ENCODE measurements at regions not wholly inside any gene's neighbourhood (a gene's known extent, or its start where the extent isn't known, plus 50 kb on each side); places are given as distances from the start of the nearest gene placed in this dataset.

DNA sequence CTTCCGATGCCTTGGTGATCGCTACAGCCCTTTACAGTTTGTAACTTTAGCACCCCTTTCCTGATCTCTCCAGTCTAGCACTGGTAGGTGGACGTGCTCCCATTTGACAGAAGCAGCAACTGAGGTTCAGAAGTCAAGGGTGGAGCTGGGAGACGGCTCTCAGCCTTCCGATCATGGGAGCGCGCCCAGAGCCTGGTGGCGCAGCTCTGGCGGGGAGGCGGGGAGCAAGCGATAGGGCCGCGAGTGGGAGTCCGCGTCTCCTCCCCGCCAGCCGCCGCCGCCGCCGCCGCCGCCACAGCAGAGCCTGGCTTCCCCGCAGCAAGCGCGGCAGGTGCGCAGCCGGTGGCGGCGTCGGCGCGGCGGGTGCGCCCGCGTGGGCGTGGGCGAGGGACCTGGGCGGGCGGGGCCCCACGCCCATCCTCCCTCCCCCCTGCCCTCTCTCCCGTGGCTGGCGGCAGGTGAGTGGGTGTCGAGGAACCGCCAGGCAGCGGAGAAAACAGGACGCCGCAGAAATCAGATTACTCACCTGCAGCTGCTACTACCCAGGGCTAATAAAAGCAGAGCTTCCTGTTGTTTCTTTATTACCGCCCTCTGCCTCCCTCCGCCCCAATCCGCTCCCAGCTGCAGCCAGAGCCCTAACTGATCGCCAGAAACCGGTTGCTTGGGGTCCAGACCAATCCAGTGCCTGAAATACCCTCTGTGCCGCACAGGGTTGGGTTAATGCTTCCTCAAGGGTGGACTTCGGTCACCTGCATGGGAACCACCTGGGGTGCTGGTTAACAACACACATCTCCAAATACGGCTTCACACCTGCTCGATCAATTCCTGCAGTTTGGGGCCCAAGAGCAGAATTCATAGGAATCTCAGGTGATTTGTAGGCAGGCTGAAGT is 60.2 kb upstream of the ID3 start:
- intact Hi-C loops (cut with micrococcal nuclease; ENCODE audit: unreplicated experiment) (no loop called here), in situ Hi-C loops (cut with HindIII; ENCODE audit: low pct_unique_long_range_greater_than_20kb, low sequenced_read_pairs) (no loop called here)
- Histone ChIP-seq H3K4me3 (ENCODE audit: low read depth in 2 of 2, low read length in 2 of 2) (peak overlapping the region; percentile 20 to 33), H3K4me1 (ENCODE audit: control insufficient read depth, insufficient read depth, low read length) (0 out of 2 replicates have a peak, but pooled peaks cover 3% of the 10 kb centered on the region), H3K36me3 (ENCODE audit: control insufficient read depth, insufficient read depth, low read length) (no peaks in the 10 kb centered on the region; the same call in 1 of the 2 replicates), H3K27ac (ENCODE audit: low read length) (no peak overlapping the region), H3K27me3 (ENCODE audit: control insufficient read depth, insufficient read depth, low read length) (peaks cover 7% of the 10 kb centered on the region), H3K9me3 (ENCODE audit: control insufficient read depth, insufficient read depth, low read depth, low read length) (no peaks in the 10 kb centered on the region)
- no TSS peak for BruUV-seq (replicated peaks)
- DNase-seq (ENCODE audit: low read depth, low spot score) (no peak), ATAC-seq (peak; percentile 43; the same call in 1 of the 2 replicates)
- CTCF ChIA-PET, result interaction anchor here (0.7 kb wide), 1 partner anchor 18 kb away, joined by 3 read pairs; no protein-coding TSS in a partner anchor
- TF ChIP-seq SIN3A (IDR thresholded peaks at IDR 0.05; ENCODE audit: borderline replicate concordance, insufficient read depth, low read depth, low read length), result no peak
- TF ChIP-seq, protein P1, sequence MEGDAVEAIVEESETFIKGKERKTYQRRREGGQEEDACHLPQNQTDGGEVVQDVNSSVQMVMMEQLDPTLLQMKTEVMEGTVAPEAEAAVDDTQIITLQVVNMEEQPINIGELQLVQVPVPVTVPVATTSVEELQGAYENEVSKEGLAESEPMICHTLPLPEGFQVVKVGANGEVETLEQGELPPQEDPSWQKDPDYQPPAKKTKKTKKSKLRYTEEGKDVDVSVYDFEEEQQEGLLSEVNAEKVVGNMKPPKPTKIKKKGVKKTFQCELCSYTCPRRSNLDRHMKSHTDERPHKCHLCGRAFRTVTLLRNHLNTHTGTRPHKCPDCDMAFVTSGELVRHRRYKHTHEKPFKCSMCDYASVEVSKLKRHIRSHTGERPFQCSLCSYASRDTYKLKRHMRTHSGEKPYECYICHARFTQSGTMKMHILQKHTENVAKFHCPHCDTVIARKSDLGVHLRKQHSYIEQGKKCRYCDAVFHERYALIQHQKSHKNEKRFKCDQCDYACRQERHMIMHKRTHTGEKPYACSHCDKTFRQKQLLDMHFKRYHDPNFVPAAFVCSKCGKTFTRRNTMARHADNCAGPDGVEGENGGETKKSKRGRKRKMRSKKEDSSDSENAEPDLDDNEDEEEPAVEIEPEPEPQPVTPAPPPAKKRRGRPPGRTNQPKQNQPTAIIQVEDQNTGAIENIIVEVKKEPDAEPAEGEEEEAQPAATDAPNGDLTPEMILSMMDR (IDR thresholded peaks at IDR 0.05), result no peak
- no peak for TF ChIP-seq POLR2AphosphoS5 (IDR thresholded peaks at IDR 0.05; ENCODE audit: low read depth, low read length)
- TF ChIP-seq TCF7L2 (IDR thresholded peaks at IDR 0.05; ENCODE audit: low read depth, low read length), result no peak
- TF ChIP-seq, protein P2, sequence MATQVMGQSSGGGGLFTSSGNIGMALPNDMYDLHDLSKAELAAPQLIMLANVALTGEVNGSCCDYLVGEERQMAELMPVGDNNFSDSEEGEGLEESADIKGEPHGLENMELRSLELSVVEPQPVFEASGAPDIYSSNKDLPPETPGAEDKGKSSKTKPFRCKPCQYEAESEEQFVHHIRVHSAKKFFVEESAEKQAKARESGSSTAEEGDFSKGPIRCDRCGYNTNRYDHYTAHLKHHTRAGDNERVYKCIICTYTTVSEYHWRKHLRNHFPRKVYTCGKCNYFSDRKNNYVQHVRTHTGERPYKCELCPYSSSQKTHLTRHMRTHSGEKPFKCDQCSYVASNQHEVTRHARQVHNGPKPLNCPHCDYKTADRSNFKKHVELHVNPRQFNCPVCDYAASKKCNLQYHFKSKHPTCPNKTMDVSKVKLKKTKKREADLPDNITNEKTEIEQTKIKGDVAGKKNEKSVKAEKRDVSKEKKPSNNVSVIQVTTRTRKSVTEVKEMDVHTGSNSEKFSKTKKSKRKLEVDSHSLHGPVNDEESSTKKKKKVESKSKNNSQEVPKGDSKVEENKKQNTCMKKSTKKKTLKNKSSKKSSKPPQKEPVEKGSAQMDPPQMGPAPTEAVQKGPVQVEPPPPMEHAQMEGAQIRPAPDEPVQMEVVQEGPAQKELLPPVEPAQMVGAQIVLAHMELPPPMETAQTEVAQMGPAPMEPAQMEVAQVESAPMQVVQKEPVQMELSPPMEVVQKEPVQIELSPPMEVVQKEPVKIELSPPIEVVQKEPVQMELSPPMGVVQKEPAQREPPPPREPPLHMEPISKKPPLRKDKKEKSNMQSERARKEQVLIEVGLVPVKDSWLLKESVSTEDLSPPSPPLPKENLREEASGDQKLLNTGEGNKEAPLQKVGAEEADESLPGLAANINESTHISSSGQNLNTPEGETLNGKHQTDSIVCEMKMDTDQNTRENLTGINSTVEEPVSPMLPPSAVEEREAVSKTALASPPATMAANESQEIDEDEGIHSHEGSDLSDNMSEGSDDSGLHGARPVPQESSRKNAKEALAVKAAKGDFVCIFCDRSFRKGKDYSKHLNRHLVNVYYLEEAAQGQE (IDR thresholded peaks at IDR 0.05; ENCODE audit: insufficient read depth in 1 of 2, low read depth in 2 of 2, low read length in 1 of 2), result no peak
- POLR2A ChIA-PET, result interaction anchor here (1.0 kb wide), 1 partner anchor 65 kb away, joined by 3 read pairs; no protein-coding TSS in a partner anchor

DNA sequence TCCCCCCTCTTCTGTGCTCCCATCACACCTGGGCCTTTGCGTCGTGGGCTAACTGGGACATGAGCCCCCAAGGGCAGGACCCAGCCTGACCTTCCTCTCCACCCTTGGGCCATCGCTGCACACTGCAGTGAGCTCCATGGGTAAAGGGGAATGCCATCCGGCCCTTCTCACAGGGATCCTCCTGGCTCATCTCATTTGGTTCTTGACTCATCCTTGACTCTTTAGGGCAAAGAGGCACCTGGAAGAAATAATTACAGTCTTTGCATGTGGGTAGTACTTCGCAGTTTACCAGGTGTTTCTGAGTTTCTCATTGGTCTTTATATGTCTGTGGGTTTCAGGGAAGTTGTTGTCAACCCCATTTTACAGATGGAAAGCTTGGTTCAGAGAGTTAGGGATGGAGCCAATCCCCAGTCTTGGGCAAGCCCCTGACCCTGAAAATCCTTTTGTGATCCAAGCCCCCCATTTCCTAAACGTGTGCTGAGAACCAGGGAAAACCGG is 59.3 kb upstream of the ID3 start:
- BruUV-seq (replicated peaks), result no TSS peak
- Histone ChIP-seq H3K9me3 (ENCODE audit: control insufficient read depth, insufficient read depth, low read depth, low read length) (no peaks in the 10 kb centered on the region), H3K4me3 (ENCODE audit: low read depth in 2 of 2, low read length in 2 of 2) (no peak overlapping the region), H3K27ac (ENCODE audit: low read length) (no peak overlapping the region), H3K4me1 (ENCODE audit: control insufficient read depth, insufficient read depth, low read length) (0 out of 2 replicates have a peak, but pooled peaks cover 3% of the 10 kb centered on the region), H3K36me3 (ENCODE audit: control insufficient read depth, insufficient read depth, low read length) (no peaks in the 10 kb centered on the region; the same call in 1 of the 2 replicates), H3K27me3 (ENCODE audit: control insufficient read depth, insufficient read depth, low read length) (peaks cover 7% of the 10 kb centered on the region)
- ATAC-seq (no peak), DNase-seq (ENCODE audit: low read depth, low spot score) (no peak)
- TF ChIP-seq SIN3A (IDR thresholded peaks at IDR 0.05; ENCODE audit: borderline replicate concordance, insufficient read depth, low read depth, low read length) (no peak), POLR2AphosphoS5 (IDR thresholded peaks at IDR 0.05; ENCODE audit: low read depth, low read length) (no peak), TCF7L2 (IDR thresholded peaks at IDR 0.05; ENCODE audit: low read depth, low read length) (no peak)
- TF ChIP-seq, protein P1 (IDR thresholded peaks at IDR 0.05), result no peak
- CTCF ChIA-PET, result no interaction called here
- intact Hi-C loops (cut with micrococcal nuclease; ENCODE audit: unreplicated experiment), result no loop called here
- POLR2A ChIA-PET, result no interaction called here
- in situ Hi-C loops (cut with HindIII; ENCODE audit: low pct_unique_long_range_greater_than_20kb, low sequenced_read_pairs), result no loop called here
